ENCODE measurements at regions not wholly inside any gene's neighbourhood (a gene's known extent, or its start where the extent isn't known, plus 50 kb on each side); places are given as distances from the start of the nearest gene placed in this dataset.

DNA sequence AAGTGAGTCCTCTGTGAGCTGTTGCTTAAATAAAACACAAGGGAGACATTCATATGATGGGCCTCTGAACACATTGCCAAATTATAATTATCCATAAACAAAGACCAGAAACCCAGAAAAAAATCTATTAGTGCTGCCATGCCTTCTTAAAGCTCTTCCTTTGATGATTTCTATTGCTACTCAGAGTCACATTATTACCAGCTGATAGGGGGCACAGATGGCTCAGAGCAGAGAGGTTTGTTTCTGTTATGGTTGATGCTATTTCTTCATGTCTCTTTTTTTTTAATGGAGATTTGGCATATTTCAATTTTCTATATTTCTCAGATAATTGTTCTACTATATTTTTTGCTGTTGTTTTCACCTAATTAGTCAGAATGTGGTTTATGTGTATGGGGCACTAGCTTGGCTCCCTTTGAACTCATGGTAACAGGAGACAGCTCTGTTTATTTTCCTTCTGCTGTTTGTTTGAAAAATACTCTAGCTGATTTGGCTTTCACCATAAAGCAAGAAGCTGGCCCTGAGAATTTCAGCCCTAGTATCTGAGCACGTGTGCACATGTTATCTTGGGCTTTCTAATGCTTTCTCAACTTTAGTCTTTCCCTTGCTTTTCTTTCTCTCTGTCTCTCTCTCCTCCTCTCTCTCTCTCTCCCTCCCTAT lies 568.8 kb downstream of the PPARGC1A start:
- no peak overlapping the region for H3K4me3 ChIP-seq (ENCODE audit: low read length)
- TF ChIP-seq, protein P1, sequence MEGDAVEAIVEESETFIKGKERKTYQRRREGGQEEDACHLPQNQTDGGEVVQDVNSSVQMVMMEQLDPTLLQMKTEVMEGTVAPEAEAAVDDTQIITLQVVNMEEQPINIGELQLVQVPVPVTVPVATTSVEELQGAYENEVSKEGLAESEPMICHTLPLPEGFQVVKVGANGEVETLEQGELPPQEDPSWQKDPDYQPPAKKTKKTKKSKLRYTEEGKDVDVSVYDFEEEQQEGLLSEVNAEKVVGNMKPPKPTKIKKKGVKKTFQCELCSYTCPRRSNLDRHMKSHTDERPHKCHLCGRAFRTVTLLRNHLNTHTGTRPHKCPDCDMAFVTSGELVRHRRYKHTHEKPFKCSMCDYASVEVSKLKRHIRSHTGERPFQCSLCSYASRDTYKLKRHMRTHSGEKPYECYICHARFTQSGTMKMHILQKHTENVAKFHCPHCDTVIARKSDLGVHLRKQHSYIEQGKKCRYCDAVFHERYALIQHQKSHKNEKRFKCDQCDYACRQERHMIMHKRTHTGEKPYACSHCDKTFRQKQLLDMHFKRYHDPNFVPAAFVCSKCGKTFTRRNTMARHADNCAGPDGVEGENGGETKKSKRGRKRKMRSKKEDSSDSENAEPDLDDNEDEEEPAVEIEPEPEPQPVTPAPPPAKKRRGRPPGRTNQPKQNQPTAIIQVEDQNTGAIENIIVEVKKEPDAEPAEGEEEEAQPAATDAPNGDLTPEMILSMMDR (conservative IDR thresholded peaks at IDR 0.05; ENCODE audit: low read length) = no peak
- no peak for DNase-seq (ENCODE audit: low read depth)

DNA sequence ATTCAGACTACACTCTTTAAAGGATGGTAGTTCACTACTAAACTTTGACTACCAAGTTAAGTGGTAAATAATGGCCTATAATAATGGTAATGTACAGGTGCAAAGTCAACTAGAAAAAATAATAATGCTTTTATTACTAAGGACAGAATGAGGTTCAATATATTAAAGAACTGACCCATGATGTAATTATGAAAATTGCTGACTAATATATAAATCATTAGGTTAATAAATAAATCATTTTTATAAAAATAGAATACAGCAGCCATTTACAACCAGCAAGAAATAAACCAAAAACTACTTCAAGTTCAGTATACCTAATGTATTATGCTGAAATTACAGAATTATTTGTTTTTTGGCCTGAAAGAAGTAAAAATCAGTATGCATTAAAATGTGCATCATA lies 577.2 kb downstream of the PPARGC1A start:
- H3K4me3 ChIP-seq (ENCODE audit: low read length) = no peak overlapping the region
- TF ChIP-seq, protein P1 (conservative IDR thresholded peaks at IDR 0.05; ENCODE audit: low read length) = no peak
- no peak for DNase-seq (ENCODE audit: low read depth)

DNA sequence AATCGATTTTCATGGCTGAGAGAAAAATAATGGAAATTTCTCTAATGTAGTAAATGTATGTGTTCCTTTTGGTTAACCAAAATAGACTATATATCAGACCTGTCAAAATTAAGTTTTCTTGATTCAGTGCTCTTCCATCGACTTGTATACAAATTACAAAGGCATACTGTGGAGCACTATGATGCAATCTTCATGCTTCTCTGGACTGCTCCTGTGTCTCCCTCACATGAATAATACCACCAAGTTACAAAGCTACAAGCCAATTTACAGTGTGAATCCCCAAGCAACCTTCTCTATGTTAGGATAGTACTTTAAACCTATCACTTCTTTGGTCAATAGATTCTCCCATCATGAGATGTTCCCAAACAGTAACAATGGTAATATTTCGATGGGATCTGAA lies 577.9 kb downstream of the PPARGC1A start:
- no peak for DNase-seq (ENCODE audit: low read depth)
- TF ChIP-seq, protein P1 (conservative IDR thresholded peaks at IDR 0.05; ENCODE audit: low read length) = no peak
- no peak overlapping the region for H3K4me3 ChIP-seq (ENCODE audit: low read length)

DNA sequence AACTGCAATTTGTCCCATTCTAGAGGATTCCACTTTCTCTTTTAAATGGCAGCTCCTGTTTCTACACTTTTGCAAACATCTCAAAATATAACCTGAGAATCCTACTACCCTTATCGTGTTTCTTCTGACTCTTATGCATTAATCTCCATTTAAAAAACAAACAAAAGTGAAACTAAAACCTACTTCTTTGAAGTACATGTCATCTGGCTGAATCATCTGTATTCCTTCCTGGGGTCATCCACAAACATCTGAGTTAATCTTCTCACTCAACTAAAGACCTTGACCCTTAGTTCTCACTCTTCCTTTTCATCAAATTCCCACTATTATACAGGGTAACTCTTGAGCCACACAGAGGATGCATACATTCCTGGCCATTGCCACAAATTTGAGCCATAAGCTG lies 584.8 kb downstream of the PPARGC1A start:
- no peak overlapping the region for H3K4me3 ChIP-seq (ENCODE audit: low read length)
- TF ChIP-seq, protein P1 (conservative IDR thresholded peaks at IDR 0.05; ENCODE audit: low read length) = no peak
- DNase-seq (ENCODE audit: low read depth) = no peak

DNA sequence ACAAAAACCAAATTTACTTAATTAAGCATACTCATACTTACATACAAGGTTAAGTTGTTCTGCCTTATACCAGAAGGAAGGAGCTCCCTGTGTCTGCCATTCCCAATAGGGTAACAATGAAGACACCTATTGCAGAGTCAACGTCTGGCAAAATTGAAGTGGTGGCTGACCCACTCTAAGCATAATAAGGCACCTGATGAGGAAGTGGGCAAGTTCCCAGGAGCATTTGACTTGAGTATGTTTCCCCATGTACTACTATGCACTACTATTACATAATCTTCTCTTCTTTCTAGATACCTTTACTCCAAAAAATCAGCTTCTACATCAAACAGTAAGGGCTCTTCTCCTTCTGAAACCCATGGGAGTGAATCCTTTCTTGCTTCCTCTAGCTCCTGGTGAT lies 591.5 kb downstream of the PPARGC1A start:
- DNase-seq (ENCODE audit: low read depth) = no peak
- no peak overlapping the region for H3K4me3 ChIP-seq (ENCODE audit: low read length)
- TF ChIP-seq, protein P1 (conservative IDR thresholded peaks at IDR 0.05; ENCODE audit: low read length) = no peak

DNA sequence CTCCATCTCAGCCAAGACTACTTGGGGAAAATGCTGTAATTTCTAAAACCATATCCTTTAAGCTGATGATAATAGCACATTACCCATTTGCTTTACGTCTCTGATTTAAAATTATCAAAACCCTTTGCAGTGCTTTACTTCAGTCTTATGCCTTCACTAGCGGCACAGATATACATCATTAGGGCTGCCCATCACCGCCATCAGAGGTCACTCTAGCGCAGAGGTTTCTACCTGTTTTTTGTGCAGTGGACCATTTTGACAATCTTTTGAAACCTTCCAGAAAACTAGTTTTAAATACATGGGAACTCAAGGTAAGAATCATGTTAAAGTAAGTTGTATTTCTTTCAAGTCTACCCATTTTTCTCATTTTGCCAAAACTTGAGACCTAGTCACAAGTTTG lies 592.5 kb downstream of the PPARGC1A start:
- TF ChIP-seq, protein P1 (conservative IDR thresholded peaks at IDR 0.05; ENCODE audit: low read length) = no peak
- no peak overlapping the region for H3K4me3 ChIP-seq (ENCODE audit: low read length)
- no peak for DNase-seq (ENCODE audit: low read depth)

DNA sequence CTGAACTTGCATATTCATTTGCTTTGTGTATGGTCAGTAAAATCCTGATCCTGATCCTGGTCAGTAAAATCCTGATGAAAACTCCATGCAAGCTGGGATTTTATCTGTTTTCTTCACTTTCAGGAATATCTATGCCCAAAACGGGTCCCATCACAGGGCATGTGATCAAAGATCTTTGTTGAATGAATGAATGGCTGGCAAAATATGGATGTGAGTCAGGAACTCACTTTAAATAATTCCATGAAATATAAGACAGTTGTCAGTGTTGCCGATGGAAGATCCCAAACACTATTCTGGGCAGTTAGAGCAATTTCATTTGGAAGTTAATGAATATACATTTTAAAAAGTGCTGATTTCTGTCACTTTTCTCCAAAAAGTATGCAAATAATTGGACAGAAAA lies 598.4 kb downstream of the GBA3 start:
- TF ChIP-seq, protein P1 (conservative IDR thresholded peaks at IDR 0.05; ENCODE audit: low read length) = no peak
- H3K4me3 ChIP-seq (ENCODE audit: low read length) = no peak overlapping the region

More for the DNA sequence above, 598.4 kb downstream of the GBA3 start:
- DNase-seq (ENCODE audit: low read depth) = no peak
